HG03558 (cell line): ENCODE measurements at regions not wholly inside any gene's neighbourhood (a gene's known extent, or its start where the extent isn't known, plus 50 kb on each side); places are given as distances from the start of the nearest gene placed in this dataset.

Source experiments
- ATAC-seq: cut with Tn5 transposase; IDR thresholded peaks from one replicate; pipeline ENCODE4 v1.9.1; 2021; ENCODE audit warnings: moderate number of reproducible peaks; ENCODE audit not compliant: unreplicated experiment; ENCODE audit errors: extremely low read depth

DNA sequence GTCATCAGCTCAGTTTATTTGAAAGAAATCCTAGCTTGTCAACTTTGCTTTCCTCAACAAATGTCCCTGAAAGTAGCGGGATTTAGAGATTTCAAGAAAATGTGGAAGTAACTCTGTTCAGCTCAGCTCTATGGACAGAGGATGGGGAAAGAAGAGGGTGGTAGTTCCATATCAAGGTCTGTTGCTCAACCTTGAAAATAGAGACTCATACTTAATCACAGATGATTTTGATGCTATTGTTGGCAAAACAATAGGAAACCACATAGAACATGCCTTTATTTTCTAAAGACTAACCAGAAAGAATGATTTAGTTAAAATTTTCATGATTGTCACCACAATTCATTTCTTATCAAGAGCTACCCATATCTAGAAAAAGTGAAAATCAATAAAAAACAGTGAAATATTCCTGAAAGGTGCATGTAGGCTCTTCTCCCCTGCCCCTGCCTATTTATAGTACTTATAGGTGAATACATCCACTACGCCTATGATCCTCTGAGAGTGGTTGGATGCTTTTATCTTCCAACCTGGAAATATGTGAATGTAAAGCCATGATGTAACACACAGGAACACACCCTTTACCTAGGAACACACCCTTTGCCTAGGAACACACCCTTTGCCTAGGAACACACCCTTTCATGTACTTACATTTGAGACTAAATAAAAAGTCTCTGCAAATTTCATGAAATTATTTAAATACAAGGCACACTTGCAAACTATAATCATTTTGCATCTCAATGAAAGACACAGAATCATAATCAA, 65.8 kb downstream of the ETAA1 start:
- ATAC-seq = no peak

DNA sequence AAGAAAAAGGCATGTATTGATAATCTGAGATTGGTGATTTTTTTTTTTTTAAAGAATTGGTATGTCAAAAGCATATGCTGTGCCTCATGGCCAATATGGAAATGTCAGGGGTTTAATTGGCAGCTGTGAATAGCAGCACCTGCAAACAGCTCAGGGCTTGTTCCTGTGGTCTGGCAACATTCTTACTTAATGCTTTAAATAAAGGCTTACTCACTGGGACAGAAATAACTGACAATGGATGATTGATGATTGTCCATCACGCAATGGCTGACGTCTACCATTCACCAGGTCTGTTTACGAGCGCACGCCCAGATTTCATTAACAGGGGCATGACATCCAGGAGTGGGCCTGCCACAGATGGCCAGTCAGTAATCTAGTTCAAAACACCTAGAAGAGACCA, 66.7 kb downstream of the ETAA1 start:
- ATAC-seq = no peak

- ATAC-seq = no peak
Observed at GRCh38 chr2:67465623-67466022, 68.5 kb downstream of the ETAA1 start.

DNA sequence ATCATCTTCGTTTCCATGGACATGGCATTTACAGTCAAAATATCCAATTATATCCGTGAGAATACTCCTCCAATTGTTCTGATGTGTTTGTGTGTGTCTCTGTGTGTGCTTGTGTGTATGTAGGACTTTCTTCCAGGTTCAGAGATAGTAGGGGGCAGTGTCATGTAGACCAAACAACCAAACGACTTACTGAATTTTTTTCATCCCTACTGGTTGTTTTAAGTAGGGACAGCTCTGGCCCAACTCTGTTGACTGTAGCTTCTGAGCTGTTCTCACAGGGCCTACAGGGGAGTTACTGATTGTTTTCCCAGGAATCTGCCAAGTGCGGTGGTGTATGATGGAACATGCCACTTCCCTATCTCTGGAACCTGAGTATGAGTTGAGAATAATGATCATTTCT, 69.6 kb downstream of the ETAA1 start:
- ATAC-seq = no peak

GRCh38 chr2:67471681-67472080, 74.5 kb downstream of the ETAA1 start:
- no peak for ATAC-seq

GRCh38 chr2:67476809-67477790, 80.0 kb downstream of the ETAA1 start:
- no peak for ATAC-seq

- ATAC-seq = no peak
Observed at GRCh38 chr2:67479261-67479660, 82.1 kb downstream of the ETAA1 start.

GRCh38 chr2:67485431-67485830, 88.3 kb downstream of the ETAA1 start:
- ATAC-seq = no peak

DNA sequence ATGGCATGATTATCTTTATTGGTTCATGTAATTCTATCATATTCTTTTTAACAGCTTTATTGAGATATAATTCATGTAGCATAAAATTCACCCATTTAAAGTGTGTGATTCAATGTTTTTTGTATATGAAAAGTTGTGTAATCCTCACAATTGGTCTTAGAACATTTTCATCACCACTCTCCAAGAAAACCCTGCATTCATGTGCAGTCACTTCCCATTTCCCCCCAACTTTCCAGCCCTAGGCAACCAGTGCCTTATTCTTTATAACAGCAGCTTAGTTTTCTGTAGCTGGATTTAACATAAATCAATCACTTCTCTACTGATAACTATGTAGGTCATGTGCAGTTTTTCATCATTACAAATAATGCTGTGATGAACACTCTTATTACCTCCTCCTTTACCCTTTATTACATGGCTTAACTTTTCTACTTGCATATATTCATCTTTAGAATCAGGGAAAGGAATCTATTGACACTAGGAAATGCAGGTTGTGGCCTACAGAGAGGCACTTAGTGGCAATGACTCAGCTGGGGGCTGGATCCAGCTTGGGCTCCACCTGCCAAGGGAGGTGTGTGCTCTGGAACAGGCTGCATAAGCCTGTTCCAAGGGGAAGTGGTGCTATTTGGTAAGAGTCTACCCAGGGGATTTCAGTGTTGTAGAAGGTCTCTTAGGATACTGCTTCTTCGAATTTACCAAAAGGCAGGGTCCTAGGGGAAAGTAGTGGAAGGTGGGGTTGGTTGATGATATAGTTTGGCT, 89.1 kb downstream of the ETAA1 start:
- ATAC-seq = no peak

GRCh38 chr2:67487993-67488392, 90.9 kb downstream of the ETAA1 start:
- ATAC-seq = no peak

GRCh38 chr2:67489396-67489795, 92.3 kb downstream of the ETAA1 start:
- no peak for ATAC-seq

- no peak for ATAC-seq
Observed at GRCh38 chr2:67498931-67499330, 101.8 kb downstream of the ETAA1 start.

DNA sequence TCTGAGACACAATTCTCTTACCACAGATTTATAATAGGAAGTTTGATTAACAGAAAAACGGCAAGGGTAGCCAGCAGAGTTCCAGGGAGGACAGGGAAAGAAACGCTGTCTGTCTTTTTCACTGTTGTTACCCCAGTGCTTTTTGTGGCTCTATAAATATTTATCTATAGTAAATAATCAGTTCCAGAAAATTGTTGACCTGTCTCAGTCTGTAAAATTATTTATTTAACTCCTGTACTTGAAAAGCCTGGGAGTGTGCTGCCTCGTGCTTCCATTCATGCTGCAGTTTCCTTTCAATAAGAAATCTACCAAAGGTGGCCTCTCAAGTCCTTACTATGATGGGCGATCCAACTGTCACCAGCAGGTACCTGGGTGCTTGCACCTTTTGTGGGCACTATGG, 102.9 kb downstream of the ETAA1 start:
- ATAC-seq = no peak

- ATAC-seq = no peak
Observed at GRCh38 chr2:67500541-67500940, 103.4 kb downstream of the ETAA1 start.

- no peak for ATAC-seq
Observed at GRCh38 chr2:67502346-67503065, 105.4 kb downstream of the ETAA1 start.

- no peak for ATAC-seq
Observed at GRCh38 chr2:67503066-67503795, 106.1 kb downstream of the ETAA1 start.

DNA sequence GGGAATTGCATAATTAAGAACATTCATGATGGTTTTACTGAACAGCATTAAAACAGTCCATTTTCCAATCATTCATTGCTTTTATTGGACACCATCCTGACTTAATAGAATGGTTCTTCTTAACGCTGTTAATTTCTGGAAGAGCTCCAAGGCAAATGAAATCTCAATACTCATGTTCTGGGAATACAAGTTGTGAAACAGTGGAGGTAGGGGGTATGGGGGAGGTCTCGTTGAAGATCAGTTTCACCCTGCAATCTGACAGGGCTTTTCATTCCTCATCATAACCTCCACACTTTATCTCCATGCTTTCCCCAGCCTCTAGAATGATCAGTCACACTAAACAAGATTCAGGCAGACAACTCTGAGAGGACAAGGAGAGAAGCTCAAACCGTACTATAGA, 113.6 kb downstream of the ETAA1 start:
- ATAC-seq = no peak

DNA sequence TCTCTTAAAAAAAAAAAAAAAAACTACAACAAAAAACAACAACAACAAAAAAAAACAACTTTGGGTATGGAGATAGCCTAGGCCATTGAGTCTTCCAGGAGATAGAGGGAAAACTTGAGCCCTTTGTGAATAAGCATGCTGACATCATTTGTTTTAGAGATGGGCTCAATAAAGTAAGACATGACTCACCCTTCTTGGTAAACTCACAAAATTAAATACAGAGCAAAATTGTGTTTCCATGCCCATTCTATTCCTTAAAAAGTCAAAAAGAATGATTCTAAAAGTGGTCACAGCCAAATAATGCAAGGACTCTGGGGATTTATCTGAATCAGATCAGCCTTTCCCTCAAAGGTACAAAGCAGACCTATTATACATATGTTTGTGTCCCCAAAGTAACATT, 117.4 kb downstream of the ETAA1 start:
- ATAC-seq = no peak

GRCh38 chr2:67515056-67515455, 117.9 kb downstream of the ETAA1 start:
- ATAC-seq = no peak
